RWPE2 (cell line): ENCODE measurements at regions not wholly inside any gene's neighbourhood (a gene's known extent, or its start where the extent isn't known, plus 50 kb on each side); places are given as distances from the start of the nearest gene placed in this dataset.

Source experiments
- ATAC-seq: fragments of 200-7000 bp; cut with Tn5 transposase; 3 replicates; pipeline ENCODE4 v1.9.1; 2021; ENCODE audit warnings: low read depth
- DNase-seq: peaks from one replicate; pipeline ENCODE4 v3.0.0-alpha.2; 2020; ENCODE audit warnings: low spot score
- H3K27ac ChIP-seq: fragments of 450-650 bp; 2 replicates; pipeline ENCODE4 v1.5.1; 2017; ENCODE audit warnings: mild to moderate bottlenecking; ENCODE audit not compliant: poor library complexity, severe bottlenecking
- H3K27me3 ChIP-seq: fragments of 250-450 bp; sonication (Bioruptor Pico); 2 replicates; pipeline ENCODE4 v1.5.1; 2021; ENCODE audit warnings: mild to moderate bottlenecking, moderate library complexity; ENCODE audit not compliant: insufficient read depth, poor library complexity, severe bottlenecking
- H3K36me3 ChIP-seq: fragments of 250-450 bp; sonication (Bioruptor Pico); 2 replicates; pipeline ENCODE4 v1.5.1; 2020; ENCODE audit warnings: low read depth, mild to moderate bottlenecking, moderate library complexity
- H3K4me1 ChIP-seq: fragments of 250-450 bp; sonication (Bioruptor Pico); 2 replicates; pipeline ENCODE4 v1.5.1; 2021; ENCODE audit warnings: mild to moderate bottlenecking, moderate library complexity; ENCODE audit not compliant: insufficient read depth, poor library complexity, severe bottlenecking
- H3K4me3 ChIP-seq: fragments of 250-450 bp; sonication (Bioruptor Pico); 2 replicates; pipeline ENCODE4 v1.5.1; 2021; ENCODE audit warnings: mild to moderate bottlenecking, moderate library complexity; ENCODE audit not compliant: severe bottlenecking
- H3K9me3 ChIP-seq: fragments of 250-450 bp; sonication (Bioruptor Pico); 2 replicates; pipeline ENCODE4 v1.5.1; 2021; ENCODE audit warnings: mild to moderate bottlenecking, moderate library complexity; ENCODE audit not compliant: severe bottlenecking
- CTCF ChIP-seq: fragments of 450-650 bp; IDR thresholded peaks from one replicate; pipeline ENCODE4 v1.5.1; 2017; ENCODE audit warnings: mild to moderate bottlenecking, moderate library complexity; ENCODE audit not compliant: poor library complexity, severe bottlenecking

DNA sequence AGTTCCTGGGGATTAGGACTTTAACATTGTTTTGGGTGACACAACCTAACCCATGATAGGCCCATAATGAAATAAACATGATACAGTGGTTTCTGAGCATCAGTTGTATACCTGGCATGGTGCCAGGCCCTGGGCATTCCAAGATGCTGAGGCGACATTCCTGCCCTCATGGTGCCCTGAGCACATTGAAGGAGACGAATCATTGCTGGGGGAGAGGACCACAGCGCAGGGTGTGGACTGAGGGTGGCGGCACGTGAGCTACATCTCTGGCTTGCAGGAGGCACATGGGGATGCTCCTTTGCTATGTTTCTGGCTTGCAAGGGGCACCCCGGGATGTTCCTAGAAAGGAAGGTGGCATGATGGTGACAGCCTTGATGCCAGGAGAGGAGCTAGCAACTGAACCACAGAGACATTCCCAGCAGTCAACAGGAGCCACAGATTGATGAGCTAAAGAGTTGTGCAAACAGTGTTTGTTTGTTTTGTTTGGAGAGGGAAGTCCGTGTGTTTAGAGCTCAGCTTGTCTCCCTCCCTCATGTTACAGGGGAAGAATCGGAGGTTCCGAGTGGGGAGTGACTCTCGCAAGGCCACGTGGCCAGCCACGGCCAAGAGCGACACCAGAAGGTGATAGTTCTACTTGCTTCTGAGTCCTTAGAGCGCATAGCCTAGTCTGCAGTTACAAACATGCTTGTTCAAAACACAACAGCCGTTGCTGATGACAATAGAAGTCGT lies 106.4 kb downstream of the MIAT start:
- no peak for TF ChIP-seq CTCF
- Histone ChIP-seq H3K27ac (no peak overlapping the region), H3K36me3 (no peaks in the 10 kb centered on the region), H3K4me1 (no peaks in the 10 kb centered on the region), H3K4me3 (no peak overlapping the region), H3K27me3 (no peaks in the 10 kb centered on the region), H3K9me3 (no peaks in the 10 kb centered on the region)
- ATAC-seq (no peak), DNase-seq (no peak)

DNA sequence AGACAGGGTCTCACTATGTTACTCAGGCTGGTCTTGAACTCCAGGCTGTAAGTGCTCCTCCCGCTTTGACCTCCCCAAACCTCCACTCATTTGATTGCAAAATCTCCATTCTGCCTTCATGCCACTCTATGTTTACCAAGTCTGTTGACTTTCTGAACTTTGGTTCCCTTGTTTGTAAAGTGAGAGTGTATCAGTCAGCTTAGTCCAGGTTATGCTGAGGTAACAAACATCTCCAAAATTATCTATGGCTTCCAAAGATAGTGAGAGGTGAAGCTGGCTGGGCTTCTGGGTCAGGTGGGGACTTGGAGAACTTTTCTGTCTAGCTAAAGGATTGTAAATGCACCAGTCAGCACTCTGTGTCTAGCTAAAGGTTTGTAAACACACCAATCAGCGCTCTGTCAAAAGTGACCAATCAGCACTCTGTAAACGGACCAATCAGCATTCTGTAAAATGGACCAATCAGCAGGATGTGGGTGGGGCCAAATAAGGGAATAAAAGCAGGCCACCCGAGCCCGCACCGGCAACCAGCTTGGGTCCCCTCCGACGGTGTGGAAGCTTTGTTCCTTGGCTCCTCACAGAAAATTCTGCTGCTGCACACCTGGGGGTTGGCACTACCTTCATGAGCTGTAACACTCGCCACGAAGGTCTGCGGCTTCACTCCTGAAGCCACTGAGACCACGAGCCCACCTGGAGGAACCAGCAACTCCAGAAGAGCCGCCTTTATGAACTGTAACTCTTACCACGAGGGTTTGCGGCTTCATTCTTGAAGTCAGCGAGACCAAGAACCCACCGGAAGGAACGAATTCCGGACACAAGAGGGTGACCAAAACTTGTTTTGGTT lies 109.3 kb downstream of the MIAT start:
- no peaks in the 10 kb centered on the region for H3K9me3 ChIP-seq
- H3K4me3 ChIP-seq, result no peak overlapping the region
- ATAC-seq, result no peak
- DNase-seq, result no peak
- H3K27me3 ChIP-seq, result no peaks in the 10 kb centered on the region
- no peaks in the 10 kb centered on the region for H3K36me3 ChIP-seq
- H3K4me1 ChIP-seq, result no peaks in the 10 kb centered on the region
- H3K27ac ChIP-seq, result no peak overlapping the region
- TF ChIP-seq CTCF, result no peak

DNA sequence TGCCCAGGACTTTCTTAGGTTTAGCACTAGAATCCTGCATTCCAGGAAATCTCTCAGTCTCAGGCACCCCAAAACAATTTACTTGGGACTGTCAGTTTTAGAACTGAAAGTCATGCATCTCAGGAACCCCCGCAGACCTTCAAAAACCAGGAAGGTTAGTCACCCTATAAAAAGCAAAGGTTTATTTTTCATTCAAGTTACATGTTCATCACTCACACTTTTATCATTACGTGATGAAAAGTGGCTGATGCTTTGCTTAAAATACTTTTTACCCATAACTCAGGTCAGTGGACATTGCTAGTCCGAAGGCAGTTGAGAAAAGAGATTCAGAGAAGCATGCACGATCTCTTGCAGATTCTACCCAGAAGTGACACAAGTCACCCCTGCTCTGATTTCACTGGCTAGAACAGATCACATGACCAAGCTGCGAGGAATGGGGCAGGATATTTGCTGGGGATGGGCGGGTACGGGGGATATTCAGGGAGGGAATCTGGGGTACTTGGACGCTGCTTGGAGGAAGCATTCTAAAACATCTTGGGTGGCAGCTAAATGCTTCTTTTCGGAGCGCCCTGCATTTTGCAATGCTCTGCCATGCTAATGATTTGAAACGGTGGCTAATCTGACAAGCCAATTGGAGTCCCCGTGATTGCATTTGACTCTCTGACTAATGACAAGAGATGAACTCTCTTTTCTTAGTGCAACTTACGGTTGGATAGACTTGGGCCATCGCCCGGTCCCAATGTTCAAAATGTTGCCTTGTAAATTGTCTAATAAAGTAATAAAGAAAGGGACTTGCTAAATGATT lies 110.2 kb downstream of the MIAT start:
- no peaks in the 10 kb centered on the region for H3K9me3 ChIP-seq
- no peak for TF ChIP-seq CTCF
- ATAC-seq (no peak), DNase-seq (no peak)
- H3K27ac ChIP-seq, result no peak overlapping the region
- H3K36me3 ChIP-seq, result no peaks in the 10 kb centered on the region
- H3K4me3 ChIP-seq, result no peak overlapping the region
- H3K27me3 ChIP-seq, result no peaks in the 10 kb centered on the region
- H3K4me1 ChIP-seq, result no peaks in the 10 kb centered on the region

DNA sequence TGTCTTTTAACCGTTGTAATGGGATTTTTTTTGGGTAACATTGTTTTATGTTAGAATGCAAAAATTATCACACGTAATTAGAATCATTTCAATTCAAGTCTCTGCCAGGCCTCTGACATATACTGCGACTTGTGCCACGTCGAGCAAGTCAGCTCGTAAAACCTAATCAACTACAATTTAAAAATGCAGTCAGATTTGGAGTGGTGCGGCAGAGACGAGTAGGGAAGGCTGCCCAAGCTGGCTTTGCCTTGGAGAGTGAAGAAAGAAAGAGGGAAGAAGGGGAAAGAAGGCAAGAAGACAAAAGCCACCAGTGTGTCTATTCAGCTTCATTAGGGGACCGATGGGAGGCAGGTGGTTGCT lies 110.7 kb downstream of the MIAT start:
- no peaks in the 10 kb centered on the region for H3K27me3 ChIP-seq
- no peaks in the 10 kb centered on the region for H3K4me1 ChIP-seq
- no peaks in the 10 kb centered on the region for H3K36me3 ChIP-seq
- H3K27ac ChIP-seq, result no peak overlapping the region
- no peaks in the 10 kb centered on the region for H3K9me3 ChIP-seq
- H3K4me3 ChIP-seq, result no peak overlapping the region
- TF ChIP-seq CTCF, result no peak
- no peak for DNase-seq
- no peak for ATAC-seq
